HCT116 (cell line): ENCODE measurements at regions not wholly inside any gene's neighbourhood (a gene's known extent, or its start where the extent isn't known, plus 50 kb on each side); places are given as distances from the start of the nearest gene placed in this dataset.

Experiments
- ATAC-seq: fragments of 200-7000 bp; cut with Tn5 transposase; 2 replicates; pipeline ENCODE4 v1.9.1; 2020; ENCODE audit warnings: mild to moderate bottlenecking, moderate library complexity
- BruUV-seq: library from RNA; stranded (reverse); fragments of 400-500 nt; replicated peaks from 2 replicates; lab custom pipeline; 2021; lab: Mats Ljungman, UMichigan
- CTCF ChIA-PET: fragments of 300-600 bp; sonication (Branson Sonifier 250); formaldehyde crosslinking; loops from one replicate; lab custom pipeline; 2021; ENCODE audit warnings: antibody characterized with exemption; lab: Charles Lee
- POLR2A ChIA-PET: fragments of 300-600, 350-600 bp; sonication (Branson Sonifier 250); formaldehyde crosslinking; loops from one replicate; lab custom pipeline; 2021; ENCODE audit warnings: antibody characterized with exemption; lab: Charles Lee
- RAD21 ChIA-PET, 2 experiments: fragments of 300-600 bp; sonication (Branson Sonifier 250); formaldehyde crosslinking; loops; one replicate each; lab custom pipeline; 2023; ENCODE audit warnings: low total read pairs in 2 of 2; ENCODE audit not compliant: uncharacterized antibody in 2 of 2, unreplicated experiment in 2 of 2, low non-redundant PET in 1 of 2; lab: Charles Lee
- DNase-seq: peaks from one replicate; pipeline ENCODE4 v3.0.0-alpha.2; 2010; ENCODE audit warnings: low read depth, low spot score
- H2AFZ ChIP-seq: fragments of 200-600 bp; shearing (Covaris generic), sonication (generic); 2 replicates; pipeline ENCODE4 v1.6.1; 2017; ENCODE audit warnings: low read depth, mixed run types, mixed read lengths, antibody characterized with exemption, low read length; ENCODE audit not compliant: poor library complexity, severe bottlenecking
- H3K27ac ChIP-seq: 2 replicates; pipeline ENCODE4 v1.5.1; 2012; ENCODE audit warnings: low read depth, low read length
- H3K27me3 ChIP-seq: fragments of 200-600 bp; sonication (generic); 2 replicates; pipeline ENCODE4 v1.6.1; 2016; ENCODE audit warnings: mixed run types, low read length, mixed read lengths; ENCODE audit not compliant: insufficient read depth
- H3K36me3 ChIP-seq, 2 experiments: fragments of 200-500 bp in 1 of 2; fragments of 200-600 bp in 1 of 2; sonication (Bioruptor generic) in 1 of 2; sonication (generic) in 1 of 2; 2 replicates each; pipeline versions ENCODE4 v1.5.1 to v1.6.1; 2014 to 2016; ENCODE audit warnings: low read length in 2 of 2, inconsistent platforms in 1 of 2, mixed read lengths in 1 of 2, mixed run types in 1 of 2; ENCODE audit not compliant: insufficient read depth in 2 of 2, control insufficient read depth in 1 of 2
- H3K4me1 ChIP-seq, 2 experiments: fragments of 200-600 bp in 1 of 2; sonication (generic) in 1 of 2; 2 replicates each; pipeline versions ENCODE4 v1.5.1 to v1.6.1; 2012 to 2017; ENCODE audit warnings: low read length in 2 of 2, inconsistent platforms in 1 of 2, mild to moderate bottlenecking in 1 of 2, mixed read lengths in 1 of 2, mixed run types in 1 of 2, moderate library complexity in 1 of 2; ENCODE audit not compliant: insufficient read depth in 2 of 2, control insufficient read depth in 1 of 2
- H3K4me2 ChIP-seq: fragments of 200-600 bp; sonication (generic); 2 replicates; pipeline ENCODE4 v1.6.1; 2017; ENCODE audit warnings: mixed run types, low read length, mixed read lengths
- H3K4me3 ChIP-seq, 2 experiments: fragments of 200-600 bp in 1 of 2; sonication (generic) in 1 of 2; replicated peaks in 1 of 2; 2 replicates each; pipeline ENCODE4 v1.5.1; 2011 to 2016; ENCODE audit warnings: low read length in 2 of 2, control low read depth in 1 of 2, low read depth in 1 of 2, mild to moderate bottlenecking in 1 of 2, mixed read lengths in 1 of 2, mixed run types in 1 of 2
- H3K79me2 ChIP-seq: fragments of 200-600 bp; sonication (generic); 2 replicates; pipeline ENCODE4 v1.6.1; 2017; ENCODE audit warnings: mild to moderate bottlenecking, mixed run types, low read length, moderate library complexity, mixed read lengths; ENCODE audit not compliant: insufficient read depth
- H3K9ac ChIP-seq: fragments of 200-600 bp; sonication (generic); 2 replicates; pipeline ENCODE4 v1.6.1; 2016; ENCODE audit warnings: low read length, mixed read lengths
- H3K9me2 ChIP-seq: fragments of 200-600 bp; sonication (generic), shearing (Covaris generic); 2 replicates; pipeline ENCODE4 v1.6.1; 2017; ENCODE audit warnings: mixed run types, mild to moderate bottlenecking, moderate library complexity; ENCODE audit not compliant: insufficient read depth
- H3K9me3 ChIP-seq, 2 experiments: fragments of 200-500 bp in 1 of 2; fragments of 200-600 bp in 1 of 2; sonication (Bioruptor generic) in 1 of 2; sonication (generic) in 1 of 2; 2 replicates each; pipeline ENCODE4 v1.6.1; 2014 to 2017; ENCODE audit warnings: low read length in 2 of 2, mixed read lengths in 2 of 2, inconsistent platforms in 1 of 2, low read depth in 1 of 2, mild to moderate bottlenecking in 1 of 2, mixed run types in 1 of 2, moderate library complexity in 1 of 2; ENCODE audit not compliant: control insufficient read depth in 1 of 2, insufficient read depth in 1 of 2
- H4K20me1 ChIP-seq: fragments of 200-600 bp; sonication (generic), shearing (Covaris generic); 2 replicates; pipeline ENCODE4 v1.6.1; 2017; ENCODE audit warnings: mixed run types, mild to moderate bottlenecking, moderate library complexity; ENCODE audit not compliant: insufficient read depth
- CBX3 ChIP-seq: IDR thresholded peaks from 2 replicates; pipeline ENCODE4 v1.6.1; 2012; ENCODE audit warnings: low read depth
- FOSL1 ChIP-seq: IDR thresholded peaks from 2 replicates; pipeline ENCODE4 v1.6.1; 2012; ENCODE audit warnings: low read depth
- JUND ChIP-seq: IDR thresholded peaks from 2 replicates; pipeline ENCODE4 v1.6.1; 2012
- POLR2A ChIP-seq: IDR thresholded peaks from 2 replicates; pipeline ENCODE4 v1.7.0; 2011; ENCODE audit warnings: borderline replicate concordance; ENCODE audit not compliant: insufficient read depth, insufficient read length; ENCODE audit errors: extremely low read depth
- RAD21 ChIP-seq: IDR thresholded peaks from 2 replicates; pipeline ENCODE4 v1.6.1; 2012; ENCODE audit warnings: low read depth, mild to moderate bottlenecking
- TCF7L2 ChIP-seq: IDR thresholded peaks from 2 replicates; pipeline ENCODE4 v1.7.0; 2011; ENCODE audit warnings: borderline replicate concordance, inconsistent platforms; ENCODE audit not compliant: insufficient read depth, insufficient read length; ENCODE audit errors: extremely low read depth
- intact Hi-C: fragments of 100-400 bp; cut with micrococcal nuclease; formaldehyde crosslinking; loops from 2 replicates; pipeline ENCODE4 v1.10.0; 2022
- TF ChIP-seq, protein P1 (sequence below): IDR thresholded peaks from 2 replicates; pipeline ENCODE4 v1.6.1; 2012
- TF ChIP-seq, protein P2 (sequence below): IDR thresholded peaks from 2 replicates; pipeline ENCODE4 v1.6.1; 2011; ENCODE audit warnings: mild to moderate bottlenecking, low read length, moderate library complexity; ENCODE audit not compliant: insufficient replicate concordance; ENCODE audit errors: extremely low read depth

DNA sequence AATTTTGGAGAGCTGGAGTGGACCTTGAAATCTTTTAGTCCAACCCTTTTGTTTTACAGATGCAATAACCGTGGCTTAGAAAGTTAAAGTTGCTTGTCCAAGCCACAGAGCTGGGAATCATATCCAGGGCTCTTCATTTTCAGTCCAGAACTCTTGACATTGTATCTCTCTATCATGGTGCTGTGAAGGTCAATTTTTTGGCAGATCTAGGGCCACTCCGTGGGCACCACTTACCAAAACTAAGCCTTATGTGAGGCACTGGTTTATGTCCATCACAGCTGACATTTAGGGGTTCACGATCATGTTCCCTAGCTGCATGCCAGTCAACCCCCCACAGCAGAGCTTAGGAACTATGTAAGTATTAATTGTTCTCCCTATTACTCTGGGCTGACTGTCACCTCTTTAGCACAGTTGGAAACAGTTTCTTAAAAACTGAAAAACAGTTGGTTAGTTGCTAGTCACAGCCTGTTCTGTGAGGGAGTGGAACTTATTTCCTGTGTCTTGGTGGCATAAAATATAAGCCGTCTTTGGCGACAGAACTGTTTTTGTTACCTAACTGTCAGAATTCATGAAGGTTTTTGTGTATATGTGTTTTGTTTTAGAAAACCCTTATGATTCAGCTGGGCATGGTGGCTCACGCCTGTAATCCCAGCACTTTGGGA lies 189.6 kb upstream of the UMPS start:
- Histone ChIP-seq H3K36me3 (no peaks in the 10 kb centered on the region), H3K27me3 (peaks cover 46% of the 10 kb centered on the region), H4K20me1 (no peaks in the 10 kb centered on the region), H3K9me2 (no peaks in the 10 kb centered on the region), H3K4me1 (no peaks in the 10 kb centered on the region), H3K4me3 (no peak overlapping the region), H3K4me2 (no peak overlapping the region), H3K27ac (no peak overlapping the region), H3K9ac (no peak overlapping the region), H2AFZ (no peak overlapping the region), H3K9me3 (no peaks in the 10 kb centered on the region), H3K79me2 (no peaks in the 10 kb centered on the region)
- DNase-seq (no peak), ATAC-seq (no peak)
- CTCF ChIA-PET: interaction anchor here (1.4 to 1.5 kb wide), 2 partner anchors 10 to 898 kb away, joined by 3 to 4 read pairs; no protein-coding TSS in a partner anchor
- no peak for TF ChIP-seq FOSL1
- no peak for TF ChIP-seq TCF7L2
- TF ChIP-seq, protein P1, sequence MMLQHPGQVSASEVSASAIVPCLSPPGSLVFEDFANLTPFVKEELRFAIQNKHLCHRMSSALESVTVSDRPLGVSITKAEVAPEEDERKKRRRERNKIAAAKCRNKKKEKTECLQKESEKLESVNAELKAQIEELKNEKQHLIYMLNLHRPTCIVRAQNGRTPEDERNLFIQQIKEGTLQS: no peak
- no peak for TF ChIP-seq POLR2A
- no peak for TF ChIP-seq RAD21
- TF ChIP-seq JUND: no peak
- TF ChIP-seq, protein P2, sequence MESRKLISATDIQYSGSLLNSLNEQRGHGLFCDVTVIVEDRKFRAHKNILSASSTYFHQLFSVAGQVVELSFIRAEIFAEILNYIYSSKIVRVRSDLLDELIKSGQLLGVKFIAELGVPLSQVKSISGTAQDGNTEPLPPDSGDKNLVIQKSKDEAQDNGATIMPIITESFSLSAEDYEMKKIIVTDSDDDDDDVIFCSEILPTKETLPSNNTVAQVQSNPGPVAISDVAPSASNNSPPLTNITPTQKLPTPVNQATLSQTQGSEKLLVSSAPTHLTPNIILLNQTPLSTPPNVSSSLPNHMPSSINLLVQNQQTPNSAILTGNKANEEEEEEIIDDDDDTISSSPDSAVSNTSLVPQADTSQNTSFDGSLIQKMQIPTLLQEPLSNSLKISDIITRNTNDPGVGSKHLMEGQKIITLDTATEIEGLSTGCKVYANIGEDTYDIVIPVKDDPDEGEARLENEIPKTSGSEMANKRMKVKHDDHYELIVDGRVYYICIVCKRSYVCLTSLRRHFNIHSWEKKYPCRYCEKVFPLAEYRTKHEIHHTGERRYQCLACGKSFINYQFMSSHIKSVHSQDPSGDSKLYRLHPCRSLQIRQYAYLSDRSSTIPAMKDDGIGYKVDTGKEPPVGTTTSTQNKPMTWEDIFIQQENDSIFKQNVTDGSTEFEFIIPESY: no peak
- TF ChIP-seq CBX3: no peak
- POLR2A ChIA-PET: no interaction called here
- RAD21 ChIA-PET: no interaction called here
- BruUV-seq: no TSS peak
- intact Hi-C loops: no loop called here
